K562 (cell line): ENCODE measurements at regions not wholly inside any gene's neighbourhood (a gene's known extent, or its start where the extent isn't known, plus 50 kb on each side); places are given as distances from the start of the nearest gene placed in this dataset.

ENCODE experiments used
- ATAC-seq: fragments of 200-7000 bp; cut with Tn5 transposase; 3 replicates; pipeline ENCODE4 v1.9.1; 2020; ENCODE audit warnings: moderate library complexity
- BruUV-seq: library from RNA; stranded (reverse); fragments of 400-500 nt; replicated peaks from 2 replicates; lab custom pipeline; 2021; lab: Mats Ljungman, UMichigan
- CTCF ChIA-PET: fragments of 300-600 bp; formaldehyde crosslinking; extraction: SDS; loops from one replicate; lab custom pipeline; 2021; ENCODE audit warnings: low intra/inter-chr PET ratio; lab: Yijun Ruan, JAX
- POLR2A ChIA-PET: fragments of 300-600, 350-650 bp; sonication (Branson Sonifier 250); formaldehyde crosslinking; extraction: SDS; loops from one replicate; lab custom pipeline; 2021; ENCODE audit warnings: antibody characterized with exemption, inconsistent platforms; lab: Yijun Ruan, JAX
- DNase-seq, 4 experiments: peaks; one replicate each; pipeline versions ENCODE4 v3.0.0 to v3.0.0-alpha.2; 2011 to 2018; ENCODE audit warnings: low spot score in 3 of 4, mixed read lengths in 3 of 4; ENCODE audit errors: extremely low read depth in 1 of 4
- FAIRE-seq: peaks from 2 replicates; lab custom pipeline; 2011; peaks lifted over from hg19 to GRCh38; lab: Jason Lieb, UNC
- H2AFZ ChIP-seq: 2 replicates; pipeline ENCODE4 v1.6.0; 2011; ENCODE audit warnings: low read depth, low read length, control low read depth, inconsistent platforms
- H3K27ac ChIP-seq: fragments of 200-600 bp; 3 replicates; pipeline ENCODE4 v1.8.0; 2011; ENCODE audit warnings: low read depth, mild to moderate bottlenecking, control low read depth, inconsistent platforms, low read length, moderate library complexity, mixed read lengths; ENCODE audit errors: extremely low read depth
- H3K27me3 ChIP-seq, 2 experiments: fragments of 300-600 bp in 1 of 2; 2 replicates in 1 of 2; 3 replicates in 1 of 2; pipeline versions ENCODE4 v1.6.0 to v1.8.0; 2011; ENCODE audit warnings: inconsistent platforms in 2 of 2, low read length in 2 of 2, mild to moderate bottlenecking in 1 of 2, mixed read lengths in 1 of 2, moderate library complexity in 1 of 2; ENCODE audit not compliant: control insufficient read depth in 2 of 2, insufficient read depth in 2 of 2
- H3K36me3 ChIP-seq: fragments of 300-600 bp; 3 replicates; pipeline ENCODE4 v1.8.0; 2011; ENCODE audit warnings: mild to moderate bottlenecking, low read length, inconsistent platforms; ENCODE audit not compliant: control insufficient read depth, insufficient read depth
- H3K4me1 ChIP-seq, 2 experiments: fragments of 200-600 bp in 1 of 2; replicated peaks in 1 of 2; 2 replicates in 1 of 2; 3 replicates in 1 of 2; pipeline versions ENCODE4 v1.5.1 to v1.8.0; 2011; ENCODE audit warnings: inconsistent platforms in 2 of 2, low read length in 2 of 2, mild to moderate bottlenecking in 1 of 2, mixed read lengths in 1 of 2, moderate library complexity in 1 of 2; ENCODE audit not compliant: control insufficient read depth in 2 of 2, insufficient read depth in 2 of 2
- H3K4me2 ChIP-seq: 2 replicates; pipeline ENCODE4 v1.6.1; 2011; ENCODE audit warnings: low read length, control low read depth, inconsistent platforms, mixed read lengths; ENCODE audit not compliant: insufficient read depth
- H3K4me3 ChIP-seq: fragments of 200-600 bp; sonication (generic), shearing (Covaris generic); 2 replicates; pipeline ENCODE4 v1.5.1; 2016; ENCODE audit warnings: control low read depth, inconsistent platforms
- H3K79me2 ChIP-seq: fragments of 200-600 bp; 3 replicates; pipeline ENCODE4 v1.8.0; 2011; ENCODE audit warnings: low read length, inconsistent platforms; ENCODE audit not compliant: control insufficient read depth, insufficient read depth
- H3K9ac ChIP-seq, 2 experiments: 2 replicates each; pipeline versions ENCODE4 v1.6.0 to v1.6.1; 2011; ENCODE audit warnings: low read depth in 2 of 2, low read length in 2 of 2, control low read depth in 1 of 2, inconsistent platforms in 1 of 2, mild to moderate bottlenecking in 1 of 2, mixed read lengths in 1 of 2; ENCODE audit not compliant: insufficient read depth in 1 of 2
- H3K9me1 ChIP-seq: one replicate; pipeline ENCODE4 v1.6.0; 2011; ENCODE audit warnings: inconsistent platforms, mild to moderate bottlenecking, low read length, moderate library complexity; ENCODE audit not compliant: control insufficient read depth, insufficient read depth
- H3K9me3 ChIP-seq: replicated peaks from 2 replicates; pipeline ENCODE4 v1.5.1; 2011; ENCODE audit warnings: low read depth, low read length, inconsistent platforms; ENCODE audit not compliant: control insufficient read depth, insufficient read depth
- H4K20me1 ChIP-seq: replicated peaks from 2 replicates; pipeline ENCODE4 v1.6.1; 2011; ENCODE audit warnings: low read length, inconsistent platforms, mixed read lengths; ENCODE audit not compliant: control insufficient read depth, insufficient read depth
- ESRRA ChIP-seq: fragments of 450-650 bp; IDR thresholded peaks from 2 replicates; pipeline ENCODE4 v1.6.1; 2014; ENCODE audit warnings: low read depth, mild to moderate bottlenecking, moderate library complexity, borderline replicate concordance
- FIP1L1 ChIP-seq: fragments of 200-400 bp; formaldehyde crosslinking; IDR thresholded peaks from 2 replicates; pipeline ENCODE4 v1.6.1; 2018; ENCODE audit warnings: mild to moderate bottlenecking, low read depth, low read length; ENCODE audit not compliant: poor library complexity, severe bottlenecking
- JUN ChIP-seq, 2 experiments: sonication (generic) in 1 of 2; formaldehyde crosslinking in 1 of 2; IDR thresholded peaks; 2 replicates each; pipeline versions ENCODE4 v1.6.1 to v1.8.0; 2012 to 2022; ENCODE audit warnings: borderline replicate concordance in 2 of 2, mild to moderate bottlenecking in 2 of 2, improper control_type of control experiment in 1 of 2, low read depth in 1 of 2, low read length in 1 of 2, missing genetic modification reagents in 1 of 2
- NKRF ChIP-seq: fragments of 450-650 bp; IDR thresholded peaks from 2 replicates; pipeline ENCODE4 v1.6.1; 2016; ENCODE audit warnings: borderline replicate concordance
- PHB ChIP-seq: fragments of 250-450 bp; sonication (Bioruptor Pico); IDR thresholded peaks from 2 replicates; pipeline ENCODE4 v1.5.0; 2021
- POLR2A ChIP-seq: fragments of 450-650 bp; conservative IDR thresholded peaks from 2 replicates; pipeline ENCODE4 v1.6.1; 2016
- SMC3 ChIP-seq: conservative IDR thresholded peaks from 2 replicates; pipeline ENCODE4 v1.6.1; 2011; ENCODE audit warnings: low read depth, low read length, improper control_type of control experiment; ENCODE audit not compliant: insufficient read depth
- ZNF146 ChIP-seq: IDR thresholded peaks from one replicate; pipeline ENCODE4 v1.6.1; 2018; ENCODE audit warnings: missing compliant biosample characterization; ENCODE audit not compliant: unreplicated experiment
- ZNF354B ChIP-seq: fragments of 250-450 bp; sonication (Bioruptor Pico); IDR thresholded peaks from 2 replicates; pipeline ENCODE4 v1.4.0; 2020
- ZNF583 ChIP-seq: fragments of 250-450 bp; sonication (Bioruptor Pico); IDR thresholded peaks from 2 replicates; pipeline ENCODE4 v1.4.0; 2020
- ZNF717 ChIP-seq: fragments of 250-450 bp; sonication (Bioruptor Pico); IDR thresholded peaks from 2 replicates; pipeline ENCODE4 v1.5.0; 2021
- WGBS: fragments of 100-300 bp; shearing (Covaris generic); methylation state at CpG from one replicate; pipeline ENCODE4 v1.1.6; 2016; ENCODE audit warnings: low coverage, mixed read lengths; ENCODE audit not compliant: insufficient coverage; ENCODE audit errors: missing lambda C conversion rate; 5-methylcytosine and 5-hydroxymethylcytosine counted together
- in situ Hi-C: fragments of 300-500 bp; cut with MboI; formaldehyde crosslinking; loops from 4 replicates; pipeline ENCODE4 v1.15.0; 2018; ENCODE audit warnings: inconsistent platforms, mixed read lengths
- intact Hi-C: fragments of 100-400 bp; cut with micrococcal nuclease; formaldehyde crosslinking; loops from 2 replicates; pipeline ENCODE4 v1.14.2; 2022
- TF ChIP-seq, protein P1 (sequence below): sonication (generic); formaldehyde crosslinking; IDR thresholded peaks from 2 replicates; pipeline ENCODE4 v1.9.0; 2022; ENCODE audit warnings: mild to moderate bottlenecking, missing genetic modification reagents
- TF ChIP-seq, protein P2 (sequence below): sonication (generic); formaldehyde crosslinking; IDR thresholded peaks from 2 replicates; pipeline ENCODE4 v1.8.0; 2022; ENCODE audit warnings: mild to moderate bottlenecking, low read depth, missing genetic modification reagents

DNA sequence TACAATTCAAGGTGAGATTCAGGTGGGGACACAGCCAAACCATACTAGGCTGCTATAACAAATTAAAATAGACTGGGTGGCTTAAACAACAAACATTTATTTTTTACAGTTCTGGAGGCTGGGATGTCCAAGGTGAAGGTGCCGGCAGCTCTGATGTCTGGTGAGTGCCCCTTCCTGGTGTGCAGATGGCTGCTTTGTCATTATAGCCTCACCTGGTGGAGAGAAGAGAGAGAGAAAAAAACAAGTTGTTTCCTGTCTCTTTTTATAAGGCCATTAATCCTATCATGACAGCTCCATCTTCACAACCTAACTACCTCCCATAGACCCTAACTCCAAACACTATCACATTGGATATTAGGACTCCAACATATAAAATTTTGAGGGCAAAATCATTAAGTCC, 279.7 kb downstream of the ZIC1 start:
- DNase-seq (no peak), ATAC-seq (no peak), FAIRE-seq (no peak)
- TF ChIP-seq PHB (CRISPR knock-in tag) (no peak), ZNF354B (CRISPR knock-in tag) (no peak), SMC3 (no peak)
- H3K79me2 ChIP-seq: no peaks in the 10 kb centered on the region
- no TSS peak for BruUV-seq
- POLR2A ChIA-PET: no interaction called here
- no peaks in the 10 kb centered on the region for H4K20me1 ChIP-seq
- no peak overlapping the region for H3K4me2 ChIP-seq
- no peaks in the 10 kb centered on the region for H3K36me3 ChIP-seq
- intact Hi-C loops (no loop called here), in situ Hi-C loops (no loop called here)
- WGBS: 0% methylated on average over 1 of the region's 1 CpG
- no peaks in the 10 kb centered on the region for H3K9me3 ChIP-seq
- no peaks in the 10 kb centered on the region for H3K4me1 ChIP-seq
- no peak overlapping the region for H3K27ac ChIP-seq
- no peaks in the 10 kb centered on the region for H3K27me3 ChIP-seq
- H3K9me1 ChIP-seq: no peaks in the 10 kb centered on the region
- no peak overlapping the region for H2AFZ ChIP-seq
- no peak overlapping the region for H3K9ac ChIP-seq
- CTCF ChIA-PET: no interaction called here
- no peak overlapping the region for H3K4me3 ChIP-seq

GRCh38 chr3:147699175-147699838, 290.1 kb downstream of the ZIC1 start:
- no peak for DNase-seq
- H3K27ac ChIP-seq: no peak overlapping the region
- in situ Hi-C loops (no loop called here), intact Hi-C loops (no loop called here)
- ATAC-seq: no peak
- no peak overlapping the region for H3K4me2 ChIP-seq
- H3K36me3 ChIP-seq: no peaks in the 10 kb centered on the region
- no peaks in the 10 kb centered on the region for H3K9me1 ChIP-seq
- 0% methylated on average over 2 of the region's 2 CpGs for WGBS
- CTCF ChIA-PET: no interaction called here
- no peaks in the 10 kb centered on the region; the same call in 1 of the 2 replicates for H3K9me3 ChIP-seq
- no peaks in the 10 kb centered on the region for H3K79me2 ChIP-seq
- POLR2A ChIA-PET: no interaction called here
- no peaks in the 10 kb centered on the region for H4K20me1 ChIP-seq
- H2AFZ ChIP-seq: no peak overlapping the region
- H3K4me1 ChIP-seq: no peaks in the 10 kb centered on the region
- no TSS peak for BruUV-seq
- FAIRE-seq: no peak
- no peak overlapping the region for H3K4me3 ChIP-seq
- no peak overlapping the region for H3K9ac ChIP-seq
- no peaks in the 10 kb centered on the region for H3K27me3 ChIP-seq
- TF ChIP-seq ESRRA (no peak), JUN (IDR thresholded peaks at IDR 0.05; ENCODE audit: borderline replicate concordance, low read depth, low read length) (no peak), JUN (CRISPR knock-in tag; IDR thresholded peaks at IDR 0.05; ENCODE audit: borderline replicate concordance) (no peak), ZNF583 (CRISPR knock-in tag) (no peak), POLR2A (no peak), ZNF717 (CRISPR knock-in tag) (no peak), ZNF146 (no peak), FIP1L1 (no peak), NKRF (no peak)
- TF ChIP-seq, protein P1, sequence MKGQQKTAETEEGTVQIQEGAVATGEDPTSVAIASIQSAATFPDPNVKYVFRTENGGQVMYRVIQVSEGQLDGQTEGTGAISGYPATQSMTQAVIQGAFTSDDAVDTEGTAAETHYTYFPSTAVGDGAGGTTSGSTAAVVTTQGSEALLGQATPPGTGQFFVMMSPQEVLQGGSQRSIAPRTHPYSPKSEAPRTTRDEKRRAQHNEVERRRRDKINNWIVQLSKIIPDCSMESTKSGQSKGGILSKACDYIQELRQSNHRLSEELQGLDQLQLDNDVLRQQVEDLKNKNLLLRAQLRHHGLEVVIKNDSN: no peak
- TF ChIP-seq, protein P2, sequence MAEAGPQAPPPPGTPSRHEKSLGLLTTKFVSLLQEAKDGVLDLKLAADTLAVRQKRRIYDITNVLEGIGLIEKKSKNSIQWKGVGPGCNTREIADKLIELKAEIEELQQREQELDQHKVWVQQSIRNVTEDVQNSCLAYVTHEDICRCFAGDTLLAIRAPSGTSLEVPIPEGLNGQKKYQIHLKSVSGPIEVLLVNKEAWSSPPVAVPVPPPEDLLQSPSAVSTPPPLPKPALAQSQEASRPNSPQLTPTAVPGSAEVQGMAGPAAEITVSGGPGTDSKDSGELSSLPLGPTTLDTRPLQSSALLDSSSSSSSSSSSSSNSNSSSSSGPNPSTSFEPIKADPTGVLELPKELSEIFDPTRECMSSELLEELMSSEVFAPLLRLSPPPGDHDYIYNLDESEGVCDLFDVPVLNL (CRISPR knock-in tag): no peak
